Glutamatergic neuron (in vitro differentiated cells): ENCODE measurements at regions not wholly inside any gene's neighbourhood (a gene's known extent, or its start where the extent isn't known, plus 50 kb on each side); places are given as distances from the start of the nearest gene placed in this dataset.

Source experiments
- DNase-seq: peaks from one replicate; pipeline ENCODE4 v3.0.0; 2022
- H3K27ac Mint-ChIP-seq: one replicate; pipeline ENCODE4 v1.8.0; 2020; ENCODE audit warnings: mild to moderate bottlenecking, mixed read lengths, inconsistent platforms; ENCODE audit not compliant: unreplicated experiment
- H3K27me3 Mint-ChIP-seq: one replicate; pipeline ENCODE4 v1.8.0; 2020; ENCODE audit warnings: mild to moderate bottlenecking, moderate library complexity, mixed read lengths, inconsistent platforms; ENCODE audit not compliant: unreplicated experiment
- H3K36me3 Mint-ChIP-seq: one replicate; pipeline ENCODE4 v1.8.0; 2020; ENCODE audit warnings: mild to moderate bottlenecking, mixed read lengths, inconsistent platforms; ENCODE audit not compliant: unreplicated experiment
- H3K4me1 Mint-ChIP-seq: one replicate; pipeline ENCODE4 v1.8.0; 2020; ENCODE audit warnings: mild to moderate bottlenecking, low read depth, mixed read lengths, inconsistent platforms; ENCODE audit not compliant: unreplicated experiment
- H3K4me3 Mint-ChIP-seq: one replicate; pipeline ENCODE4 v1.8.0; 2020; ENCODE audit warnings: mild to moderate bottlenecking, mixed read lengths, inconsistent platforms; ENCODE audit not compliant: unreplicated experiment
- H3K9me3 Mint-ChIP-seq: one replicate; pipeline ENCODE4 v1.8.0; 2020; ENCODE audit warnings: mild to moderate bottlenecking, moderate library complexity, mixed read lengths, inconsistent platforms; ENCODE audit not compliant: unreplicated experiment
- TF ChIP-seq, protein P1 (sequence below): fragments of 200-600 bp; sonication (generic); IDR thresholded peaks from one replicate; pipeline ENCODE4 v1.5.0; 2021; ENCODE audit not compliant: partially characterized antibody, unreplicated experiment

- H3K27ac Mint-ChIP-seq, result no peak overlapping the region
- H3K4me1 Mint-ChIP-seq, result peaks cover 10% of the 10 kb centered on the region
- peaks cover 6% of the 10 kb centered on the region for H3K27me3 Mint-ChIP-seq
- TF ChIP-seq, protein P1, sequence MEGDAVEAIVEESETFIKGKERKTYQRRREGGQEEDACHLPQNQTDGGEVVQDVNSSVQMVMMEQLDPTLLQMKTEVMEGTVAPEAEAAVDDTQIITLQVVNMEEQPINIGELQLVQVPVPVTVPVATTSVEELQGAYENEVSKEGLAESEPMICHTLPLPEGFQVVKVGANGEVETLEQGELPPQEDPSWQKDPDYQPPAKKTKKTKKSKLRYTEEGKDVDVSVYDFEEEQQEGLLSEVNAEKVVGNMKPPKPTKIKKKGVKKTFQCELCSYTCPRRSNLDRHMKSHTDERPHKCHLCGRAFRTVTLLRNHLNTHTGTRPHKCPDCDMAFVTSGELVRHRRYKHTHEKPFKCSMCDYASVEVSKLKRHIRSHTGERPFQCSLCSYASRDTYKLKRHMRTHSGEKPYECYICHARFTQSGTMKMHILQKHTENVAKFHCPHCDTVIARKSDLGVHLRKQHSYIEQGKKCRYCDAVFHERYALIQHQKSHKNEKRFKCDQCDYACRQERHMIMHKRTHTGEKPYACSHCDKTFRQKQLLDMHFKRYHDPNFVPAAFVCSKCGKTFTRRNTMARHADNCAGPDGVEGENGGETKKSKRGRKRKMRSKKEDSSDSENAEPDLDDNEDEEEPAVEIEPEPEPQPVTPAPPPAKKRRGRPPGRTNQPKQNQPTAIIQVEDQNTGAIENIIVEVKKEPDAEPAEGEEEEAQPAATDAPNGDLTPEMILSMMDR, result no peak
- peaks cover 9% of the 10 kb centered on the region for H3K36me3 Mint-ChIP-seq
- H3K9me3 Mint-ChIP-seq, result peaks cover 12% of the 10 kb centered on the region
- no peak overlapping the region for H3K4me3 Mint-ChIP-seq
- no peak for DNase-seq
Observed at GRCh38 chr3:124629497-124629896, 100.8 kb upstream of the UMPS start.

- no peak for DNase-seq
- no peak overlapping the region for H3K27ac Mint-ChIP-seq
- TF ChIP-seq, protein P1, result no peak
- peaks cover 9% of the 10 kb centered on the region for H3K36me3 Mint-ChIP-seq
- peaks cover 14% of the 10 kb centered on the region for H3K4me1 Mint-ChIP-seq
- peaks cover 6% of the 10 kb centered on the region for H3K27me3 Mint-ChIP-seq
- H3K9me3 Mint-ChIP-seq, result peaks cover 12% of the 10 kb centered on the region
- H3K4me3 Mint-ChIP-seq, result no peak overlapping the region
Observed at GRCh38 chr3:124630960-124631359, 99.3 kb upstream of the UMPS start.

- TF ChIP-seq, protein P1, result no peak
- no peak for DNase-seq
- Mint-ChIP-seq H3K4me3 (no peak overlapping the region), H3K36me3 (peaks cover 9% of the 10 kb centered on the region), H3K4me1 (peaks cover 14% of the 10 kb centered on the region), H3K27ac (no peak overlapping the region), H3K9me3 (peaks cover 12% of the 10 kb centered on the region), H3K27me3 (peaks cover 6% of the 10 kb centered on the region)
Observed at GRCh38 chr3:124631727-124632126, 98.5 kb upstream of the UMPS start.

DNA sequence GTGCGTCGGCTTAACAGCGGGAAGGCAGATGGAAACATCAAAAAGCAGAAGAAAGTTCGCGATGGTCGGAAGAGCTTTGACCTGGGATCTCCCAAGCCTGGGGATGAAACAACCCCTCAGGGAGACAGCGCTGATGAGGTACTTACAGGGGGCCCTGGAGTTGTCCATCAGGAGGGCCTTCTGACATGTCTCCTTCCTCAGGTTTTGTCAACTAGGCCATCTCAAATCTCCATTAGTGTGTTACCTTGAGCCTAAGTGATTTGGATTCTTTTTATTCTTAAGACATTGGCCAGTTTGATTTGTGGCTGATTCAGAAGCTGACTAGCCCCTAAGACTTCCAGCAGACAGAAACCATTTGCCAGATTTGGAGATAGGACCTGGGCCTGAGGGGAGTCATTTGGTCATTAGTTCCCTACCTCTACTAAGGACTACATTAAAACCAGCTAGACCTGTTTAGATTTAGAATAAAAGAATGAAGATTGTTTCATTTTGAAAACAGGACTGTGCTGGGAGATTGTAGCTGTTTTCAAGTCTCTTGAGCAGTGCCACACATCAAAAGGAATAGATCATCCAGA lies 97.6 kb upstream of the UMPS start:
- DNase-seq, result no peak
- Mint-ChIP-seq H3K36me3 (peaks cover 9% of the 10 kb centered on the region), H3K4me3 (no peak overlapping the region), H3K4me1 (peaks cover 14% of the 10 kb centered on the region), H3K9me3 (peaks cover 14% of the 10 kb centered on the region), H3K27ac (no peak overlapping the region), H3K27me3 (peaks cover 6% of the 10 kb centered on the region)
- TF ChIP-seq, protein P1, result no peak

DNA sequence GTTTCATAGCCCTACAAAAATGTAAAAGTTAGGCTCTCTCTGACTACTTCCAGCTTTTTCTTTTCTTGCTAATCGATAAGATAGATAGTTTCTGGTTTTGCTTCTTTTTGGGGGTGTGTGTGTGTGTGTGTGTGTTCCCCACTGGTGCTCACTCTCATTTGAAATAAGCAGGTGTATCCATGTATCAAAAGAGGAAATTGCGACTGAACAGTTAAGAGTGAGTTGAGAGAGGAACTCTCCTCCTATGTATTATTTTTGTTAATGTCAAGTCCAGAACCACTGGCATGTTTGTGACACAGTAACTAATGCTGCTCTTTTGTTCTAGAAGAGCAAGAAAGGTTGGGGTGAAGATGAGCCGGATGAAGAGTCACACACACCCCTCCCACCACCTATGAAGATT lies 96.7 kb upstream of the UMPS start:
- Mint-ChIP-seq H3K4me3 (no peak overlapping the region), H3K9me3 (peaks cover 11% of the 10 kb centered on the region), H3K4me1 (peaks cover 14% of the 10 kb centered on the region), H3K27ac (no peak overlapping the region), H3K27me3 (peaks cover 8% of the 10 kb centered on the region), H3K36me3 (peaks cover 9% of the 10 kb centered on the region)
- TF ChIP-seq, protein P1, result no peak
- DNase-seq, result no peak
